Lung (tissue), 11 donors: ENCODE measurements at regions not wholly inside any gene's neighbourhood (a gene's known extent, or its start where the extent isn't known, plus 50 kb on each side); places are given as distances from the start of the nearest gene placed in this dataset.

ENCODE experiments used
- ATAC-seq: fragments of 200-7000 bp; cut with Tn5 transposase; one replicate; pipeline ENCODE4 v1.9.1; 2020; ENCODE audit warnings: moderate number of reproducible peaks; ENCODE audit not compliant: insufficient read depth, low FRiP score
- DNase-seq, 3 donors: peaks; one replicate each; pipeline ENCODE4 v3.0.0-alpha.2; 2013 to 2017
- H3K27ac ChIP-seq, 2 donors: one replicate each; pipeline ENCODE4 v1.5.1; 2013; ENCODE audit warnings: mild to moderate bottlenecking in 2 of 2, moderate library complexity in 2 of 2, control low read depth in 1 of 2, inconsistent platforms in 1 of 2, low read depth in 1 of 2, low read length in 1 of 2
- H3K27me3 ChIP-seq, 3 donors: one replicate each; pipeline ENCODE4 v1.5.1; 2013; ENCODE audit warnings: low read length in 2 of 3; ENCODE audit not compliant: control insufficient read depth in 3 of 3, insufficient read depth in 3 of 3
- H3K36me3 ChIP-seq, 4 donors: one replicate each; pipeline ENCODE4 v1.5.1; 2013; ENCODE audit warnings: low read length in 4 of 4, mild to moderate bottlenecking in 1 of 4, moderate library complexity in 1 of 4; ENCODE audit not compliant: control insufficient read depth in 4 of 4, insufficient read depth in 4 of 4
- H3K4me1 ChIP-seq, 5 donors: one replicate each; pipeline ENCODE4 v1.5.1; 2013; ENCODE audit warnings: low read length in 5 of 5, mild to moderate bottlenecking in 2 of 5, moderate library complexity in 1 of 5; ENCODE audit not compliant: control insufficient read depth in 5 of 5, insufficient read depth in 5 of 5
- H3K4me3 ChIP-seq: one replicate; pipeline ENCODE4 v1.5.1; 2013; ENCODE audit warnings: mild to moderate bottlenecking, control low read depth, moderate library complexity
- H3K9ac ChIP-seq, 2 donors: one replicate each; pipeline ENCODE4 v1.5.1; 2013; ENCODE audit warnings: low read length in 2 of 2, control low read depth in 1 of 2; ENCODE audit not compliant: insufficient read depth in 1 of 2
- H3K9me3 ChIP-seq, 4 donors: one replicate each; pipeline ENCODE4 v1.5.1; 2013; ENCODE audit warnings: low read length in 3 of 4, mild to moderate bottlenecking in 1 of 4, moderate library complexity in 1 of 4; ENCODE audit not compliant: control insufficient read depth in 4 of 4, insufficient read depth in 3 of 4
- WGBS, 2 donors: extraction: QIAGEN DNeasy Blood & Tissue Kit; methylation state at CpG; one replicate each; pipeline ENCODE4 v1.1.7; 2013; 5-methylcytosine and 5-hydroxymethylcytosine counted together
- TF ChIP-seq, protein P1 (sequence below): IDR thresholded peaks from 2 replicates; pipeline ENCODE4 v1.5.1; 2012; ENCODE audit warnings: mild to moderate bottlenecking; ENCODE audit errors: control extremely low read depth, extremely low read depth
- donor health status: control.
- donor health status: control.
- donor health status: Bipolar disorder and iron deficiency.
- donor health status: healthy.
- donor health status: DM: yes; HTN: yes; CAD: no.

DNA sequence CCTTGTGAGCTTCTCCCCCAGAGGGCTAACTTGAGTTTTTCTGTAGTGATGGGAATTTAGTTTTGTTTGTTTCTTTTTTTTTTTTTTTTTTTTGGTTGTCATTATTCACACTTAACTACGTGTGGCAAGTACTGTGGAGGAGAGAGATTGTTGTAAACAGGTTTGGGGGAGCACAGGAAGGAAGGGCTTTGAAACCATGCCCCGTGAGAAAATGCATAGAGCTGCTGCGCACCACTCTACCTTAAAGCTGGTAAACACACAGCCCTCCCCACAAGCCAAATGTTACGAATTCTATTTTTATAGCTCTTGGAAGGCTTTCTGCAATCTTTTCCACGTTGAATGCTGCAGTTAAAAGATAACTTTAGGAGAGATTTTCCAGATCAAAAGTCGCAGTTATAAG is 76.2 kb downstream of the ZNF22 start:
- no peaks in the 10 kb centered on the region for H3K27me3 ChIP-seq
- H3K9me3 ChIP-seq = peaks cover 0 to 3% (median 0%) of the 10 kb centered on the region in 4 donors
- peaks cover 0 to 5% (median 0%) of the 10 kb centered on the region in 5 donors for H3K4me1 ChIP-seq
- H3K4me3 ChIP-seq = no peak overlapping the region
- no peak for DNase-seq
- H3K36me3 ChIP-seq = no peaks in the 10 kb centered on the region
- no peak for ATAC-seq
- WGBS, 2 donors = 20 to 23% methylated on average over 6 of the region's 6 CpGs
- H3K27ac ChIP-seq = no peak overlapping the region
- TF ChIP-seq, protein P1, sequence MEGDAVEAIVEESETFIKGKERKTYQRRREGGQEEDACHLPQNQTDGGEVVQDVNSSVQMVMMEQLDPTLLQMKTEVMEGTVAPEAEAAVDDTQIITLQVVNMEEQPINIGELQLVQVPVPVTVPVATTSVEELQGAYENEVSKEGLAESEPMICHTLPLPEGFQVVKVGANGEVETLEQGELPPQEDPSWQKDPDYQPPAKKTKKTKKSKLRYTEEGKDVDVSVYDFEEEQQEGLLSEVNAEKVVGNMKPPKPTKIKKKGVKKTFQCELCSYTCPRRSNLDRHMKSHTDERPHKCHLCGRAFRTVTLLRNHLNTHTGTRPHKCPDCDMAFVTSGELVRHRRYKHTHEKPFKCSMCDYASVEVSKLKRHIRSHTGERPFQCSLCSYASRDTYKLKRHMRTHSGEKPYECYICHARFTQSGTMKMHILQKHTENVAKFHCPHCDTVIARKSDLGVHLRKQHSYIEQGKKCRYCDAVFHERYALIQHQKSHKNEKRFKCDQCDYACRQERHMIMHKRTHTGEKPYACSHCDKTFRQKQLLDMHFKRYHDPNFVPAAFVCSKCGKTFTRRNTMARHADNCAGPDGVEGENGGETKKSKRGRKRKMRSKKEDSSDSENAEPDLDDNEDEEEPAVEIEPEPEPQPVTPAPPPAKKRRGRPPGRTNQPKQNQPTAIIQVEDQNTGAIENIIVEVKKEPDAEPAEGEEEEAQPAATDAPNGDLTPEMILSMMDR = no peak
- no peak overlapping the region for H3K9ac ChIP-seq

DNA sequence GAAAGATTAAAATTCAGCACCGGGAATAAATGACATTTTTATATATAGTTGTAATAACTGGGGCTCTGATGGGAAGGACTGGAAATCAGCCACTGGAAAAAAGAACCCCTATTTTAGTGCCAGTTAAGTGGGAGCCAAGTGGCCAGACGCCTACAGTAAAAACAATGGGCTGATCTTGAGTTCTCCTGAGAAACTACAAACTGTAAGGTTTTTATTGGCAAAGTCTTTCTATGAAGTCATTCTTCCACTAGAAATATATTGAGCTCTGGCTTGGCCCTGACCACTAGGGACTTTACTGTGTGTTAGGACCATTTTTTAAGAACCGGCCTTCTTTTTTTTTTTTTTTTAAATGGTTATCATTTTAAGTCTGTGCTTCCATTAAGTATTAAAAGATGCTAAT is 79.6 kb downstream of the ZNF22 start:
- 81 to 90% methylated on average over 3 of the region's 3 CpGs for WGBS, 2 donors
- no peak overlapping the region for H3K4me3 ChIP-seq

DNA sequence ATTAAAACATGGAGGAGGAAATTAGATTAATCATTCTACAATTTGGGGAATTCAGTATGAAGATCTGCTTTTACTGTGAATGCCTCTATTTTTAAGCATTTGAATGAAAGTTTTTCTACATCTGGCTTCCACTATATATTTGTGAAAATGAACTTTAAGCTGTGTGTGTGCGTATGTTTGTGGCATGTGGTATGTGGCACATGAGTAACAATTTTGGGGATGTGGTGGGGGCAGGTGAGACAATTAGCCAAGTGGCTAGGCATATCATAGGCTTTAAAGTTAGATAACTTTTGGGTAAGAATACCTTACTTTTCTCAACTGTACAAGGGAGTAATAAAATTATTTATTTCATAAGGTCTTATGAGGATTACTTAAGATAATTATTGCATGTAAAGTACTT is 81.5 kb downstream of the ZNF22 start:
- Histone ChIP-seq H3K4me1 (no peaks in the 10 kb centered on the region), H3K9me3 (peaks cover 0 to 10% (median 1%) of the 10 kb centered on the region in 4 donors), H3K27me3 (no peaks in the 10 kb centered on the region), H3K4me3 (no peak overlapping the region), H3K9ac (no peak overlapping the region), H3K27ac (no peak overlapping the region), H3K36me3 (no peaks in the 10 kb centered on the region)
- no peak for ATAC-seq
- DNase-seq = no peak
- TF ChIP-seq, protein P1 = no peak
- WGBS, 2 donors = 83 to 89% methylated on average over 1 of the region's 1 CpG

More for the DNA sequence above, 79.6 kb downstream of the ZNF22 start:
- TF ChIP-seq, protein P1 = no peak
- Histone ChIP-seq H3K9me3 (peaks cover 0 to 5% (median 0%) of the 10 kb centered on the region in 4 donors), H3K9ac (no peak overlapping the region), H3K4me1 (peaks cover 0 to 4% (median 0%) of the 10 kb centered on the region in 5 donors), H3K27ac (no peak overlapping the region), H3K27me3 (no peaks in the 10 kb centered on the region), H3K36me3 (no peaks in the 10 kb centered on the region)
- DNase-seq = no peak
- ATAC-seq = no peak

DNA sequence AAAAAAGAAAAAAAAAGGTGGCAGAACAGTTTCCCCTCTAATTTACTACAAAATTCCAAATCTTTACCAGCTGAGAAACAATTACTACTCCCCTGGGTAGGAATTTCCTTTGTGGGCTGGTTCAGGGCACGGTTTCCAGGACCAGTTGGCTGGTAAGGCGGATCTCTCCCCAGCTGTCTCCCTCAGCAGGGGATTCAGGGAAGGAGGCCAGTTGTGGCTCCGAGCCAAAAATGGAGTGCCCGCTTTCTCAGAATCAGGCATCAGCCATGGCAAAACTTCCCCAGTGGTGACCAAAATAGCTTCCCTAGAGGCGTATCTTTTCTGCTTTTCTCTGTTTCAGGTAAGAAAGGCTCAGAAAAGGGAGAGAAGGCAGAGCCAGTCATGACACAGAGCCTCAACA is 91.2 kb downstream of the ZNF22 start:
- DNase-seq (no peak), ATAC-seq (no peak)
- Histone ChIP-seq H3K36me3 (no peaks in the 10 kb centered on the region), H3K27me3 (no peaks in the 10 kb centered on the region), H3K9me3 (no peaks in the 10 kb centered on the region), H3K4me3 (no peak overlapping the region), H3K4me1 (no peaks in the 10 kb centered on the region), H3K9ac (no peak overlapping the region), H3K27ac (no peak overlapping the region)
- TF ChIP-seq, protein P1 = no peak
- 80 to 91% methylated on average over 5 of the region's 5 CpGs for WGBS, 2 donors
